NCI-H2029 treated with DMSO at 0.1 percent for 48 hours (cell line): ENCODE measurements at regions not wholly inside any gene's neighbourhood (a gene's known extent, or its start where the extent isn't known, plus 50 kb on each side); places are given as distances from the start of the nearest gene placed in this dataset.

Experiments
- DNase-seq: peaks from one replicate; lab custom pipeline; 2025; lab: John Stamatoyannopoulos, UW

DNA sequence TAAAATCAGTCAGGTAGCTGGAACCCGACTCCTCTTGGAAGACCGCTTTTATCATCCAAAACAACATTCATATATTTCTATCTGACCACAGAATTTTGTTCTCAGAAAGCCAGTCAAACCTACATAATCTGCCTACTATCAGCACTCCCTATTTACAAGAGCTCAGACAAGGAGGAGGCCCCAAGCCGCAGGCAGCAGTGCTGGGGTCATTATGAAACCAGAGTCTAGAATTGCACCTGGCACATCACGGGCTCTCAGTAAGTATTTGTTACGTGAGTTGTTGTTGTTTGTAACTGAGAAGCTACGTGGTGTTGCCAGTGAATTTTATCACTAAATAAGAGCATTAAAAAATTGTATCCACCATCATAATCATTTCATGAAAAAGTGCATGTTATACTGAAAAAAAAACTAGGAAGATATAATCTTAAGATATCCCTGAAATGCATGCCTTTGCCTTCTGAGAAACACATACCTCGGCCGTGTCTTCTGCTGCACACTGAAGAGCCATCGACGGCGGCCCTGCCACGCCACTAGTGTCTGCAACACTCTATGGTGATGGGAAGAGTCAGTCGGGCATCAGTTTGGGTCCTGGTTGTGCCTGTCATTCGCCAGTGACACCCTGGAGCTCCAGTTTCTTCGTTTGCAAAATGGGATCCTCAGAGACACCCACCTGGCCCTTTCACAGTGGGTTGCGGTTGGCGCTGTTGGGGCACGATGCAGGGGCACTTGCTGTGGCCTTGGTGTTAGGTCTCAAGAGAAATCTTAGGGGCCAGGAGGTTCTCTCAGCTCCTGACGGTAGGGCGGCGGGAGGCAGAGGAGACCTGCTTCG, 505.9 kb downstream of the EIPR1 start:
- no peak for DNase-seq

DNA sequence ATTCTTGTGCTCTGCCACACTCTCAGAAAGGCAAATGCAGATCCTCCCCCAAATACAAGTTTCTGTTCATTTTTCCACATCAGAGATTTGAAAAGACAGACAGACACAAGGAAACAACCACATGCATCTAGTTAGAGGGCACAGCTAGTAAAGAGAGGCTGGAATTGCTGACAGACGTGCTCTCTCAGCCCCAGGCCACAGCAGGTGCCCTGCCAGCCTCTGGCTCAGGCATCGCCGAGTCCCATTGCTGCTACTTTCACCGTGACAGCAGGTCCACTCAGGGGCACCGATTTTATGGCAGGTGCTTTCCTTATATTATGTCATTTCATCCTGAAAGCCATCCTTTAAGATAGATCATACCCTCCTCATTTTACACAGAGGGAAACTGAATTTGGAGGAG, 507.5 kb downstream of the EIPR1 start:
- no peak for DNase-seq

DNA sequence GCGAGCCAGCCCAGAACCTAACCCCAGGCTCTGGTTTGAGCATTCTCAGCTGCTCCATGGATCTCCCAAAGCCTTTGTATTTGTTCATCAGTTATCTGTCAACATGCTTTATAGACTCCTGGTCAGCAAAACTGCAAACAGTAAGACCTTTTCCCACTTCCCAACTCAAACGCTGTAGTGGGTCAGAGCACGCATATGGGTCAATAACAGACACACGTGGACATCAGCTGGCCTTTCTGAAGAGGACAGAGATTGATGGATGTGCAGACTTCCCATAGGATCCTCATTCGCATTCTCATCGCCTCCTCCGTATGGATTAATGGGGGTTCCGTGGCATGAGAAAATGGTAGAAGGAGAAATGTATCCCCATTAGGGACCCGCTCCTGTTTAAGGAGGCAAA, 508.1 kb downstream of the EIPR1 start:
- no peak for DNase-seq

DNA sequence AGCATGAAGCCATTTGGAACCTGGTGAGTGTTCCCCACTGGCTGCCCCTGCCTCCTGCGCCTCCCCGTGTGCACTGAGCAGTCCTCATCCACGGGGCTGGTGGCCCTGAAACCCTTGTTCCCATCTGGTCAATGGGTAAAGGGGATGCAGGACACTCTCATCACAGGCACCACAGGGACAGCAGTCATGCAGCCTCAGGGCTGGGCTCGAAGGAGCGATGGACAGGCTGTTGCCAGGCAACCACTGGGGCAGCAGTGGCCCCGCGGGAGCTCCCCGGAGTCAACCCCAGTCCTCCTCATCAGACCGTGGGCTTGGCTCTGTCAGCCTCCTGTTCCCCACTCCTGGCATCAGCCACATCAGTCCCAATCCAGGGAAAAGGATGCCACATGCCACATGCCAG, 509.5 kb downstream of the EIPR1 start:
- no peak for DNase-seq

DNA sequence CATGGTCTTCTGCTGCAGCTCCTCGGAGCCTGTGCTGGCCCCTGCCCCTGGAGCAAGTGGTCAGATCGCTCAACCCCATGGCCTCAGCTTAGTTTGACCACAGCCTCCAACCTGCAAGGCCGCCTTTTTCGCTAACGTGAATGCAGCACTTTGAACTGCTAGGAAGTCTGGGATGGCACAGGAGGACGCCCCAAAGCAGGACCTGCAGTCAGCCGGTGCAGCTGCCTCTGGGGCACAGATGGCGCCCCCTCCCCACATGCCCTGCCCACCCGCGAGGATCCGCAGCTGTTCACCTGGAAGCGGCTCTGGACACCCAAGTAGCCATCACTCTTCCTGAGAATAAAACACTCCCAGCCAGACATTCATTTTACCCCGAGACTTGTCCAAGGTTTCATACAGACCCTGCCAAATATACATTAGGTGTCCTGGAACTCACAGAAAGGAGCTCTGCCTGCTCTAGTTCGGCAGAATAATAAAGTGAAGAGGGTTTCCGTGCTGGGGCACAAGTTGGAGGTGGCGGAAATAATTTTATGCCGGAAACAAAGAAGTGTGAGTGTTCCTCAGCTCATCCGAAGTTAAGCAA, 510.1 kb downstream of the EIPR1 start:
- no peak for DNase-seq

DNA sequence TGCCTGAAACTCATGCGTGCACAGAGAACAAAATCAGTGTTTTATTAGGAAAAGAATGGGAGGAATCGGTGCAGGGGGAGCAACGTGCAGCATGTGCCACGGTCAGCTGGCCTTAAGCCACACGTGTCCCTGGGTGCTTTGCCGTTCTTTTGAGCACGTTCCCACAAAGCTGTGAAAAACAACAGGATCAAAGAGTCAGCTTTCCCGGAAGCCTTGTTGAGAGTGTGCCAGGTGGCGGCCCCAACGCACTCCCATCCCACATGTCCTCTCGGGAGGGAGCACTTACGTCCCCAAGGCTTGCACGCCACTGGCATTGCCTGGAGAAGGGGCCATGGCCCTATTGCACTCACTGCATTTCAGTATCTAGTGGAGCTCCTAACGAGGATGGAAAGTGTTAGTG, 511.2 kb downstream of the EIPR1 start:
- no peak for DNase-seq

DNA sequence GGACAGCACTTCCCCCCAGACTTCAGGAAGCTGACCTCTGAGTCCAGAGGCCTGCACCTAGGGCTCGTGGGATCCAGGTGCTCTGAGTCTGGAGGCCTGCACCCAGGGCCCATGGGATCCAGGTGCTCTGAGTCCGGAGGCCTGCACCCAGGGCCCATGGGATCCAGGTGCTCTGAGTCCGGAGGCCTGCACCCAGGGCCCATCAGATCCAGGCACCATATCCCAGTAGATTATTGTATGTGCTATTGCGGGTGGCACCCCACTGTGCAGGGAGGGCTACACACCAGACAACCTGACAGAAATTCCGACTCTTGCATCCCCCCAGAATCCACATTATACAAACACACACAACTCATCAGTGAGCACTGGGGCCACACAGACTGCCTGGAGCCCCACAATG, 515.2 kb downstream of the EIPR1 start:
- DNase-seq: no peak

DNA sequence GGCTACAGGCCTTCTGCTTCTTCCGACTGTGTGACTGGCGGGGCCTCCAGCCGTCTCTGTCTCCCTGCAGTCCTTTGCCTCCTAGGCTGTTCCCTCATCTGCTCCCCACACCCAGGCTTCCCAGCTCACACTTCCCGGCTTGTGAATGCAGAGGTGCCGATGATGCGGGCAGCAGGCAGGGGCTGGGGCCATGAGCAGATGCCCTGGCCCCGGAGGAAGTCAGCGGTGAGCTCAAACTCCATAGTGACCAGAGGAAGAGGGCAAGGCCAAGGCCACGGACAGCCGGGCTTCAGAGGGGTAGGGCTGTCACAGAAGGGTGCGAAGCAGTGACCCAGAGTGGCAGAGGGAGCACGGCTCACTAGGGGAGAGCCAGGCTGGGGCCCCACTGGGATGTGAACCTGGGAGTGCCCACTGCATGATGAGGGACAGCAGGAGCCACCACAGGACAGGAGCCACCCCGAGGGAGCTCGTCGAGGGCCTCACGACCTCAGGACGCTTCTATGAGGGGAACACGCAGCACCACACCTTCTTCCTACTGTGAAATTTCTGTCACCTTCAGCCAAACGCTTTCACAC, 515.9 kb downstream of the EIPR1 start:
- no peak for DNase-seq

DNA sequence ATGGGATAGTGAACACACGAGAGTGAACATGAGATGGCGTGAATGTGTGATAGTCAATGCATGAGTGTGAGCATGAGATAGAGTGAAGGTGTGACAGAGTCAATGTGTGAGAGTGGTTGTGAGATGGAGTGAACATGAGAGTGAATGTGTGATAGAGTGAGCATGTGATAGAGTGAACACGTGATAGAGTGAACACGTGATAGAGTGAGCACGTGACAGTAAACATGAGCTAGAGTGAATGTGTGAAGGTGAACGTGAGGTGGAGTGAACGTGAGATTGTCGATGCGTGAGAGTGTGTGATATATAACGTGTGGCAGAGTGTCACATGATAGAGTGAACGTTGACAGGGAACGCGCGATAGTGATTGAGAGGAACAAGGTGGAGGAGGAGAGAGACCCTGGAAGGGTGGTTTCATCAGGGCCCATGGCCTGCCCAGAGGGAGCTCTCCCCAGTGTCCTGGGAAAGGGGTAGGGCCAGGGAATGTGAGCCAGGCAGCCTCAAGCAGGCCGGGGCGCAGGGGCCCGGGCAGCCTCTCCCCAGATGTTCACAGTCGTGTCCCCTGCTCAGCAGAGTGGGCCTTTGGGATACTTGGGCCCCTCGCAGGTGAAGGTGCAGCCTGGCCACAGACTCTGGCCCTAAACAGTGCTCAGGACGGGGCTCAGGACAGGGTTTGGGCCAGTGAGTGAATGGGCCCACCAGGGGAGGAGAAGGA, 516.9 kb downstream of the EIPR1 start:
- DNase-seq: no peak

DNA sequence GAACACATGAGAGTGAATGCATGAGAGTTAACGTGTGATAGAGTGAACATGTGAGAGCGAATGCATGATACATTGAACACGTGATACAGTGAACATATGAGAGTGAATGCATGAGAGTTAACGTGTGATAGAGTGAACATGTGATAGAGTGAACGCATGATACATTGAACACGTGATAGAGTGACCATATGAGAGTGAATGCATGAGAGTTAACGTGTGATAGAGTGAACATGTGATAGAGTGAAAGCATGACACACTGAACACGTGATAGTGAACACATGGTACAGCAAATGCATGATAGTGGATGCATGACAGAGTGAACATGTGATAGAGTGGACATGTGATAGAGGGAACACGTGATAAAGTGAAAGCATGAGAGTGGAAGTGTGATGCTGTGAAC, 517.9 kb downstream of the EIPR1 start:
- DNase-seq: no peak

DNA sequence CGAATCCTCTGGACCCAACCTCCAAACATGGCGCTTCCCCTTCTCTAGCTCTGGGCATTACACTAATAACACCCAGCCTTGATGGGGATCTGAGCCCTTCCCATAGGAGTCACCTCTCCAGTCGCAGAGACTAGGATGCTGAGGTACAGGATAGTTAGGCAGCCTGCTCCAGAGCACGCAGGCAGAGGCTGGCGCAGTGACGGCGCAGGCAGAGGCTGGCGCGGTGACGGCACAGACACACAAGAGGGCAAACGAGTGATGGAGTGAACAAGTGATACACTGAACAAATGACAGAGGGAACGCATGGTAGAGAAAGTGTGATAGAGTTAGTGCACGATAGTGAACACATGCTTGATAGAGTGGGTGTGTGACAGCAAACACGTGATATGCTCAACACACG, 518.5 kb downstream of the EIPR1 start:
- no peak for DNase-seq

DNA sequence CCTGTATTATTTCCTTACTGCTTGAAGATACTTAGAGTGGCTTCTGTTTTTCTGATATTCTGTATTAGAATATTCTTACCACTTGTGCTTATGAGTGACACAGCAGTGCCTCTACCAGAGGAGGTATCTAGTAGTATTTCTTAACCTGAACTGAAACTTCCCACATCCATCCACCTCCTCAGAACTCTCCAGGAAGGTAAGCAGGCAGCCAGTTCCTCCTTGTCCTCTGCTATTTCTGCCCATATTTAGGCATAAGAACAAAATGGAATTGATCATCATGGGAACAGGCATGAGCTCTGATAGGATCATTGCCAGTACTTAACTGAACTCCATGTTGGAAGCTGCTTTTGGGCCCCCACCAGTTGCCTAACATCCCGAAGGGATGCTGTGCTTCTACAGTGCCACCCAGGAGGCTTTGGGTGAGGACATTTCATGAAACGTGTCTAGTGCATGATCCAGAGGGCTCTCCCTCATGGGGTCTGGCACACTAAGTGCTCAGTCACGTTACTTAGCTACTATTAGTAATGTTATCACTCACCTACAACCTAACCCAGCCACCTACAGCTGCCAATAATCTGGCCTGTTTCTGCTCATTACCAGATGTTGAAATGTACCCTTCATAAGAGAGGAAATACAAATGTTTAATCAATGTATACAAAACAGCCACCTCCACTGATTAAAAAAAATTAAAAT, 520.7 kb downstream of the EIPR1 start:
- DNase-seq: no peak

DNA sequence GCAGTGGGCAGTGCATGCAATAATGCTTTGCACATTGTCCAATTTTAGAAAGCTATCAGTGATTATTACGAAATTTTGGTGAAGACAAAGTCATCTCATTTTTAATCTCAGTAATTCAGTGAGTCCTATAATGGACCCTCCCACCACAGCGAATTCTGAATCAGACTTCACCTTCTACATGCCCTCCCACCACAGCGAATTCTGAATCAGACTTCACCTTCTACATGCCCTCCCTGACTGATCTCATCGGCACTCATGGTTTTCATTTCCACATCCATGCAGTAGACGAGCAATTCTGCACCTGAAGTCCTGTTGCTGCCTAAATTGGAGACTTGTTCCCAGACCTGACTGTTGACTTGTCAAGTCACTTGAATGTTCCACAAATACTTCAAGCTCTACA, 522.3 kb downstream of the EIPR1 start:
- no peak for DNase-seq

DNA sequence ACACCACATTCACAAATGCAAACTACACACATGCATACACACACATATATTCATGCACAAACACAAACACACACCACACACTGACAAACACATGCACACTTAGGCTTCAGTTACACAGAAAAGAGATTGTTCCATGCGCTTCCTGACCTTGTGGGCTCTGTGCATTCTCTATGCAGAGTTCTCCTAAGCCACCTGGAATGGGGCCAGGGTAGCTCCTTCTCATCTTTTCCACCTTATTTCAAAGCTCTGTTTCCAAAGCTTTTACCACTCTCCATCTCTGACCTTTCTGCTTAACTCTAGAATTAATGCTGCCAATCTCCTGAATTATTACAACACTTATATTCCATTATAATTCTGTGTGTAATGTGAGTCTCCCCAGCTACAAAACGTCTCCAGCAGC, 522.3 kb upstream of the MYT1L start:
- DNase-seq: no peak

DNA sequence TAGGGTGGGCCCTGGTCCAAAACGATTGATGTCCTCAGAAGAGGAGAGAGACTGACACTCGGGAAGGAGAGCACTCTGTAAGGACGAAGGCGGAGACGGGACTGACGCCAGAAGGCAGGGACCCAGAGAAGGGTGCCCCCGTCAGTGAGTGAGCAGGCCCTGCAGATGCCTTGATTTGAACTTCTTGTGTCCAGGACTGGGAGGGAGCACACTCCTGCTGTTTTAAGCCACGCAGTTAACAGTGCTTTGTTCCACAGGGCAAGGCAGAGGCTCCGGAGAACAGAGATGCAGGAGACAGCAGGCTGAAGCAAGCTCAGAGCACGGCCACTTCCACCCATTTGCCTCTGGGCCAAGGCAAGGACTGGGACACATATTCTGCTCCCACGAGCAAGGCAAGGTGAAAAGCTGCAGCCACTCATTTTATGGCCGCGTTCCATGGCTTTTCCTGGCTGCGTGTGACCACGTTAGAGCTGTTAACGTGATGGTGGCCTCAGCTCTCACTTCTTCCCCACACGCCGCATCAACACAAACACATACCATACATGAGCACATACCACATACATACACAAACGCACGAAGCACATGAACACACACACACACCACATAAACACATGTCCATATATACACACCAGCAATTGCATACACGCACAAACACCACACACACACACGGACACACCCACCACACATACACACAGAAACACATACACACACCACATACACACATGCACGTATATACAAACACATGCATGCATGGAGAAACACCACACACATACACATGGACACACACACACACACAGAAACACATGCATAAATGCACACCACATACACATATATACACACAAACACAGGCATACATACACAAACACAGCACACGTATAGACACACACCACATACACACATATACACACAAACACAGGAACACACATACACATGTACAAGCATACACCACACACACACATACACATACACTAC, 521.0 kb upstream of the MYT1L start:
- no peak for DNase-seq

DNA sequence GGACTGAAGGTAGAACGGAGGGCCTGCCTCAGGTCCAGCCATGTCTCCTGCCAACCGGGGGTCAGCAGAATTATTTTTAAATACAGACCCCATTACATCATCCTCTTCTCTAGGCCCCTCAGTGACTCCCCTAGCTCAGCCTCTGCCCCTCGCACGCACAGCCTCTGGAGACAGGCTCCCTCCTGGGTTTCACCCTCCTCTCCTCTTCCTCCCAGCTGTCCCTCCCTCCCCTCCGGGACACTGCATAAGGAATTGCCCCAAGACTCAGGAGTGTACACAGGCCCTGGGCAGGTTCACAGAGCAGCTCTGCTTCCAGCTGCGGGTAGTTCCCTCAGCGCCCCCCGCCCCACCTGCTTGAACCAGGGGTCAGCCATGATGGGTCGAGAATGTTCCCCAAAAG, 520.2 kb upstream of the MYT1L start:
- DNase-seq: no peak

DNA sequence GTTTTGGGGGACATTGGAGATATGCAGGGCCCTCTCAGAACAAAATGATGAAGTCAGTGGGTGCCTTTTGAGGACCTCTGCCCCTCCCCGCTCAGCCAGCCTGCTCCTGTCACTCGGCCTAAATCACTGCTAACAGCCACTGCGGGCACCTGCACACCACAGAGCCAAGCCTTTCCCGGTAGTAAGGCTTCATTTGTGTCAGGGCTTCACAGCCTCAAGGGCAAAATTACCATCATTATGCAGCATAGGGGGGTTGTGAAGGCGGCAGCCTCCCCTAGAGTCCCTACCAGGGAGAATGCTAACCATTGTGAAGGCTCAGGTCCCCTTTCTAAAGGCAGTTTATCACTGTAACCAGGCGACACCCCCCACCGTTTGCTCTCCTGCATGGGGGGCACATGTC, 519.8 kb upstream of the MYT1L start:
- DNase-seq: no peak

DNA sequence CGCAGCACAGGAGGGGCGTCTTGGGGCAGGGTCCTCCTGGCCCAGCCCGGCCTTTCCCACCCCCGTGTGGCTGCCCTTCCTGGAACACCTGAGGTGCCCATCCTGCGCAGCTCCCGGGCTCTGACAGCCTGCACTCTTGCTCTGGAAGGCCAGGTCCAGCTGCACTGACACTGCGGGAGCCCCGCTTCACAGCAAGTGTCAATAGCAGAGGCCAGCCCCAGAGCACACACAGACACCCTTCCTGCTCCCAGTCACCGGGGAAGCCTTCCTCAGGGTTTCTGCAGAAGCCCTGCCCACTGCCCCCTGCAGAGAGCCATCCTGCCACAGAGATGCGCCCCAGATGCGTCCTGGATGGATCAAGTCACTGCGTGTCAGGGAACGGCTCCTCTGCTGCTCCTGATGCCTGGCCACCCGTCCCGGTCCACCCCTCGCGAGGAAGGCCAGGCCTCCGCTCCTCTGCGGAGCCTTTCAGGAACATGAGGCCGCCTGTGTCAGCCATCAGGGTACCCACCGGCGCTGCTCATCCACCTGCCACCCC, 519.2 kb upstream of the MYT1L start:
- no peak for DNase-seq

DNA sequence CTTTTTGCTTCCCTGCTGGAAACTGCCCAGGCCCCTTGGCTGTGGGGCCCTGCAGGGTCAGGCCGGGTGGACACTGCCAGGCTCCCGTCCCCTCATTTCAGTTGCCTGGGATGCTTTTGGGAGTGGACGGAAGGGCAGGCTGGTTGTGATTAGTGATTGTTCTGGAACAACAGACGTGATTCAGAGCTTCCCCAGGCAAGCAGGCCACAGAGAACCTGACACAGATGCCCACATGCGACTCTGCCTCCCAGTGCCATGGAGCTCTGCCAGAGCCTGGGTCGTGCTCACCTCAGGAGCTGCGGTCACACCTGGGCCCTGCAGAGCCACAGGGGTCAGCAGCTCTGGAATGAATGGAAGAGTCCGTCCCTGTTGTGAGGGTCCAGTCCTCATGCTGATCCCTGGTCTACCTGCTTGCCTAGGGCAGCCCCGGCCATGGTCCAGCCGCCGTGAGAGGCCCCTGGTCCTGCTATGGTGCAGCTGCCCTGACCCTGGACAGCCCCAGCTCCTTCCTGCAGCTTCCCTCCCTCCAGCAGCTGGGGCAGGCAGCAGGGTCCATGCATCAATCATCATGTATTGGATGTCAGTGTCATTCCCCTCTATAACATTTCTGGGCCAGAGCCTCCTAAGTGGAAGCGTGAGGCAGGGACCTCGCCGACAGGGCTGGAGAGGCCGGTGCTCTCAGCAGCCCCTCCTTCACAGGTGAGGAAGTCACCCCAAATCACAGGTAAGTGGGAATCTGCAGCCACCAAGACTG, 518.6 kb upstream of the MYT1L start:
- DNase-seq: no peak
